ENCODE measurements at regions not wholly inside any gene's neighbourhood (a gene's known extent, or its start where the extent isn't known, plus 50 kb on each side); places are given as distances from the start of the nearest gene placed in this dataset.

GRCh38 chrX:58051346-58051745 is 141.1 kb upstream of the ZXDA start:
- H3K27ac ChIP-seq: no peak overlapping the region
- TF ChIP-seq CTCF (IDR thresholded peaks at IDR 0.05) (no peak), POLR2A (IDR thresholded peaks at IDR 0.05) (no peak)
- no peaks in the 10 kb centered on the region for H3K4me1 ChIP-seq
- H3K36me3 ChIP-seq (replicated peaks in 1 of 2; ENCODE audit: insufficient read depth in 1 of 2, low read depth in 2 of 2): no peaks in the 10 kb centered on the region
- DNase-seq: no peak
- H3K27me3 ChIP-seq: no peaks in the 10 kb centered on the region
- no peak overlapping the region for H3K4me3 ChIP-seq
- ATAC-seq: no peak
- 44 to 53% methylated on average over 2 to 3 of the region's 3 CpGs for WGBS, 2 donors
- intact Hi-C loops (cut with DNase I): no loop called here
- no peaks in the 10 kb centered on the region for H3K9me3 ChIP-seq

- H3K4me3 ChIP-seq: no peak overlapping the region
- no peaks in the 10 kb centered on the region for H3K4me1 ChIP-seq
- H3K9me3 ChIP-seq: no peaks in the 10 kb centered on the region
- TF ChIP-seq CTCF (IDR thresholded peaks at IDR 0.05) (no peak), POLR2A (IDR thresholded peaks at IDR 0.05) (no peak)
- H3K27me3 ChIP-seq: no peaks in the 10 kb centered on the region
- DNase-seq: no peak
- no peak overlapping the region for H3K27ac ChIP-seq
- no peak for ATAC-seq
- no peaks in the 10 kb centered on the region for H3K36me3 ChIP-seq (replicated peaks in 1 of 2; ENCODE audit: insufficient read depth in 1 of 2, low read depth in 2 of 2)
- intact Hi-C loops (cut with DNase I): no loop called here
Observed at GRCh38 chrX:58044130-58044529, 133.9 kb upstream of the ZXDA start.

GRCh38 chrX:58025979-58026378 is 115.7 kb upstream of the ZXDA start:
- peak; percentile 23 to 49 (median 28) for DNase-seq
- no peak overlapping the region for H3K4me3 ChIP-seq
- H3K27ac ChIP-seq: no peak overlapping the region
- intact Hi-C loops (cut with DNase I): no loop called here
- no peaks in the 10 kb centered on the region for H3K9me3 ChIP-seq
- H3K4me1 ChIP-seq: no peaks in the 10 kb centered on the region
- no peak for TF ChIP-seq POLR2A (IDR thresholded peaks at IDR 0.05)
- peak in 6 of 7 experiments; percentile 31 to 58 (median 41) for TF ChIP-seq CTCF (IDR thresholded peaks at IDR 0.05)
- no peaks in the 10 kb centered on the region for H3K36me3 ChIP-seq (replicated peaks in 1 of 2; ENCODE audit: insufficient read depth in 1 of 2, low read depth in 2 of 2)
- no peaks in the 10 kb centered on the region for H3K27me3 ChIP-seq
- WGBS, 2 donors: 8 to 11% methylated on average over 5 of the region's 5 CpGs
- no peak for ATAC-seq

GRCh38 chrX:57985951-57986350 is 75.7 kb upstream of the ZXDA start:
- intact Hi-C loops (cut with DNase I): no loop called here
- H3K36me3 ChIP-seq (replicated peaks in 1 of 2; ENCODE audit: insufficient read depth in 1 of 2, low read depth in 2 of 2): no peaks in the 10 kb centered on the region
- WGBS, 2 donors: 64 to 79% methylated on average over 3 to 8 of the region's 11 CpGs
- ATAC-seq (no peak), DNase-seq (no peak)
- no peak for TF ChIP-seq POLR2A (IDR thresholded peaks at IDR 0.05)
- TF ChIP-seq CTCF (IDR thresholded peaks at IDR 0.05): no peak
- no peak overlapping the region for H3K27ac ChIP-seq
- no peaks in the 10 kb centered on the region for H3K4me1 ChIP-seq
- H3K27me3 ChIP-seq: no peaks in the 10 kb centered on the region
- no peak overlapping the region for H3K4me3 ChIP-seq
- H3K9me3 ChIP-seq: no peaks in the 10 kb centered on the region

- intact Hi-C loops (cut with DNase I): no loop called here
- H3K4me3 ChIP-seq: no peak overlapping the region
- TF ChIP-seq POLR2A (IDR thresholded peaks at IDR 0.05) (no peak), CTCF (IDR thresholded peaks at IDR 0.05) (no peak)
- H3K27ac ChIP-seq: no peak overlapping the region
- no peaks in the 10 kb centered on the region for H3K36me3 ChIP-seq (replicated peaks in 1 of 2; ENCODE audit: insufficient read depth in 1 of 2, low read depth in 2 of 2)
- no peaks in the 10 kb centered on the region for H3K27me3 ChIP-seq
- ATAC-seq: no peak
- no peak for DNase-seq
- no peaks in the 10 kb centered on the region for H3K4me1 ChIP-seq
- H3K9me3 ChIP-seq: no peaks in the 10 kb centered on the region
- WGBS, 2 donors: 58% methylated on average over 3 of the region's 3 CpGs; no CpG with 5 or more reads in 1 of the 2 donors
Observed at GRCh38 chrX:57984620-57985019, 74.4 kb upstream of the ZXDA start.

All from body of pancreas (tissue), 4 donors.